Adrenal gland (tissue), 5 donors: ENCODE measurements at regions not wholly inside any gene's neighbourhood (a gene's known extent, or its start where the extent isn't known, plus 50 kb on each side); places are given as distances from the start of the nearest gene placed in this dataset.

Experiments
- CTCF ChIP-seq, 6 experiments: fragments of 450-650 bp in 4 of 6; fragments of 200-600 bp in 2 of 6; sonication (generic) in 1 of 6; IDR thresholded peaks; 1 replicate in 5 of 6; 2 replicates in 1 of 6; pipeline versions ENCODE4 v1.5.1 to v1.8.0; 2016 to 2021; ENCODE audit warnings: antibody characterized with exemption in 6 of 6, mild to moderate bottlenecking in 2 of 6, moderate library complexity in 1 of 6
- POLR2A ChIP-seq, 2 donors: fragments of 450-650 bp; IDR thresholded peaks; one replicate each; pipeline ENCODE4 v1.6.1; 2017; ENCODE audit warnings: antibody characterized with exemption in 2 of 2, mild to moderate bottlenecking in 2 of 2, moderate library complexity in 1 of 2
- donor health status: DM: no; HTN: no; CAD: no.

- TF ChIP-seq CTCF (IDR thresholded peaks at IDR 0.05): no peak
- TF ChIP-seq POLR2A (IDR thresholded peaks at IDR 0.05): no peak
Observed at GRCh38 chr7:94067047-94067446, 62.9 kb upstream of the BET1 start.
